HEK293 (cell line): ENCODE measurements at regions not wholly inside any gene's neighbourhood (a gene's known extent, or its start where the extent isn't known, plus 50 kb on each side); places are given as distances from the start of the nearest gene placed in this dataset.

Experiments
- CTCF ChIP-seq: fragments of 450-650 bp; formaldehyde crosslinking; IDR thresholded peaks from 2 replicates; pipeline ENCODE4 v1.5.1; 2016; ENCODE audit warnings: missing biosample characterization, missing genetic modification characterization
- MZF1 ChIP-seq: fragments of 450-650 bp; formaldehyde crosslinking; IDR thresholded peaks from 2 replicates; pipeline ENCODE4 v1.5.1; 2017; ENCODE audit warnings: missing biosample characterization, missing genetic modification characterization, borderline replicate concordance
- PRDM2 ChIP-seq: fragments of 450-650 bp; formaldehyde crosslinking; IDR thresholded peaks from 2 replicates; pipeline ENCODE4 v1.5.1; 2016; ENCODE audit warnings: missing biosample characterization, missing genetic modification characterization, borderline replicate concordance
- ZBTB7A ChIP-seq: fragments of 450-650 bp; formaldehyde crosslinking; IDR thresholded peaks from 2 replicates; pipeline ENCODE4 v1.5.1; 2016; ENCODE audit warnings: low read depth, missing biosample characterization, missing genetic modification characterization
- ZNF521 ChIP-seq: fragments of 450-650 bp; formaldehyde crosslinking; IDR thresholded peaks from 2 replicates; pipeline ENCODE4 v1.5.1; 2017; ENCODE audit warnings: missing biosample characterization, mild to moderate bottlenecking, missing genetic modification characterization
- ZNF776 ChIP-seq: fragments of 450-650 bp; formaldehyde crosslinking; IDR thresholded peaks from 2 replicates; pipeline ENCODE4 v1.5.0; 2017; ENCODE audit warnings: missing biosample characterization, missing genetic modification characterization, borderline replicate concordance
- ZSCAN16 ChIP-seq: fragments of 450-650 bp; formaldehyde crosslinking; IDR thresholded peaks from 2 replicates; pipeline ENCODE4 v1.5.1; 2016; ENCODE audit warnings: missing biosample characterization, missing genetic modification characterization
- TF ChIP-seq, protein P1 (sequence below): sonication (generic); formaldehyde crosslinking; IDR thresholded peaks from 2 replicates; pipeline ENCODE4 v1.8.1; 2022; ENCODE audit warnings: mild to moderate bottlenecking, moderate library complexity, missing genetic modification reagents

DNA sequence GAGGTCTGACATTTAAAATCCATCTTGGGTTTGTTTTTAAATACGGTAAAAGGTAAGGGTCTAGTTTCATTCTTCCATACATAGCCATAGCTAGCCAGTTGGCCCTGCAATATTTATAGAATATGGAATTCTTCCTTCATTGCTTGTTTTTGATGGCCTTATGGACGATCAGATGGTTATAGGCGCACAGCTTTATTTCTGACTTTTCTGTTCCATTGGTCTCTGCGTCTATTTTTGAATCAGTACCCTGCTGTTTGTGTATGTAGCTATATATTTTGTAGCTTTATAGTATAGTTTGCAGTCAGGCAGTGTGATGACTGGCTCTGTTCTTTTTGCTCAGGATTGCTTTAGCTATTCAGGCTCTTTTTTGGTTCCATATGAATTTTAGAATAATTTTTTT is 366.8 kb upstream of the MIS18BP1 start:
- TF ChIP-seq ZBTB7A (tag by site-specific recombination), result no peak
- no peak for TF ChIP-seq PRDM2
- TF ChIP-seq CTCF (tag by site-specific recombination), result no peak
- no peak for TF ChIP-seq ZSCAN16 (tag by site-specific recombination)
- TF ChIP-seq MZF1 (tag by site-specific recombination), result no peak
- no peak for TF ChIP-seq ZNF521 (tag by site-specific recombination)
- TF ChIP-seq ZNF776 (tag by site-specific recombination), result no peak
- TF ChIP-seq, protein P1, sequence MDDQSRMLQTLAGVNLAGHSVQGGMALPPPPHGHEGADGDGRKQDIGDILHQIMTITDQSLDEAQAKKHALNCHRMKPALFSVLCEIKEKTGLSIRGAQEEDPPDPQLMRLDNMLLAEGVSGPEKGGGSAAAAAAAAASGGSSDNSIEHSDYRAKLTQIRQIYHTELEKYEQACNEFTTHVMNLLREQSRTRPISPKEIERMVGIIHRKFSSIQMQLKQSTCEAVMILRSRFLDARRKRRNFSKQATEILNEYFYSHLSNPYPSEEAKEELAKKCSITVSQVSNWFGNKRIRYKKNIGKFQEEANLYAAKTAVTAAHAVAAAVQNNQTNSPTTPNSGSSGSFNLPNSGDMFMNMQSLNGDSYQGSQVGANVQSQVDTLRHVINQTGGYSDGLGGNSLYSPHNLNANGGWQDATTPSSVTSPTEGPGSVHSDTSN (CRISPR knock-in tag), result no peak
